PC-9 (cell line): ENCODE measurements at regions not wholly inside any gene's neighbourhood (a gene's known extent, or its start where the extent isn't known, plus 50 kb on each side); places are given as distances from the start of the nearest gene placed in this dataset.

Experiments
- EZH2 ChIP-seq: fragments of 200-600 bp; sonication (generic); IDR thresholded peaks from 2 replicates; pipeline ENCODE4 v1.8.0; 2017; ENCODE audit warnings: antibody characterized with exemption, low read depth
- TF ChIP-seq, protein P1 (sequence below): fragments of 200-600 bp; sonication (generic); conservative IDR thresholded peaks from 2 replicates; pipeline ENCODE4 v1.6.1; 2017; ENCODE audit warnings: mixed run types, antibody characterized with exemption, mild to moderate bottlenecking, moderate library complexity

DNA sequence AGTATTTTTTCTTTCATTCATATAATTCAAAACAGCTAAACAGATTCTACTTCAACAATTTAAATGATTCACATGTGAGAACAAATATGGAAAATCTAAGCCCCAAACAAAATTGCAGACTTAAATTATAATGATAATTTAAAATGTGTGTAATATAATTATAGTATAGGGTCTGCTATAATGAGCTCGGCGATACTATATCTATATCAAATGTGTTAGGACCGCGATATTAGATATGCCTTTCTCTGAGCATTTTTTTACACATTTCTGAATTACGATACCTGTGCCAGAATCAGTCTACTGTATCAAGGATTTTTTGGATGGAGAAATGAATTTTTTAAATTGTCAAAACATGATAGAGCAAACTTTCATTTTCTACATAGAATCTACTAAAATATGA lies 808.8 kb upstream of the POU3F3 start:
- TF ChIP-seq, protein P1, sequence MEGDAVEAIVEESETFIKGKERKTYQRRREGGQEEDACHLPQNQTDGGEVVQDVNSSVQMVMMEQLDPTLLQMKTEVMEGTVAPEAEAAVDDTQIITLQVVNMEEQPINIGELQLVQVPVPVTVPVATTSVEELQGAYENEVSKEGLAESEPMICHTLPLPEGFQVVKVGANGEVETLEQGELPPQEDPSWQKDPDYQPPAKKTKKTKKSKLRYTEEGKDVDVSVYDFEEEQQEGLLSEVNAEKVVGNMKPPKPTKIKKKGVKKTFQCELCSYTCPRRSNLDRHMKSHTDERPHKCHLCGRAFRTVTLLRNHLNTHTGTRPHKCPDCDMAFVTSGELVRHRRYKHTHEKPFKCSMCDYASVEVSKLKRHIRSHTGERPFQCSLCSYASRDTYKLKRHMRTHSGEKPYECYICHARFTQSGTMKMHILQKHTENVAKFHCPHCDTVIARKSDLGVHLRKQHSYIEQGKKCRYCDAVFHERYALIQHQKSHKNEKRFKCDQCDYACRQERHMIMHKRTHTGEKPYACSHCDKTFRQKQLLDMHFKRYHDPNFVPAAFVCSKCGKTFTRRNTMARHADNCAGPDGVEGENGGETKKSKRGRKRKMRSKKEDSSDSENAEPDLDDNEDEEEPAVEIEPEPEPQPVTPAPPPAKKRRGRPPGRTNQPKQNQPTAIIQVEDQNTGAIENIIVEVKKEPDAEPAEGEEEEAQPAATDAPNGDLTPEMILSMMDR = no peak
- no peak for TF ChIP-seq EZH2
